SH-SY5Y (cell line): ENCODE measurements at regions not wholly inside any gene's neighbourhood (a gene's known extent, or its start where the extent isn't known, plus 50 kb on each side); places are given as distances from the start of the nearest gene placed in this dataset.

Source experiments
- GATA2 ChIP-seq: IDR thresholded peaks from 2 replicates; pipeline ENCODE4 v1.6.1; 2011; ENCODE audit warnings: mild to moderate bottlenecking, low read depth, low read length
- GATA3 ChIP-seq: IDR thresholded peaks from 2 replicates; pipeline ENCODE4 v1.6.1; 2011; ENCODE audit warnings: low read depth, mild to moderate bottlenecking, low read length, moderate library complexity

- TF ChIP-seq GATA3 (no peak), GATA2 (no peak)
Observed at GRCh38 chr9:107874591-107875369, 385.2 kb upstream of the KLF4 start.

GRCh38 chr9:107874137-107874536 lies 384.6 kb upstream of the KLF4 start:
- no peak for TF ChIP-seq GATA2
- TF ChIP-seq GATA3 = no peak

DNA sequence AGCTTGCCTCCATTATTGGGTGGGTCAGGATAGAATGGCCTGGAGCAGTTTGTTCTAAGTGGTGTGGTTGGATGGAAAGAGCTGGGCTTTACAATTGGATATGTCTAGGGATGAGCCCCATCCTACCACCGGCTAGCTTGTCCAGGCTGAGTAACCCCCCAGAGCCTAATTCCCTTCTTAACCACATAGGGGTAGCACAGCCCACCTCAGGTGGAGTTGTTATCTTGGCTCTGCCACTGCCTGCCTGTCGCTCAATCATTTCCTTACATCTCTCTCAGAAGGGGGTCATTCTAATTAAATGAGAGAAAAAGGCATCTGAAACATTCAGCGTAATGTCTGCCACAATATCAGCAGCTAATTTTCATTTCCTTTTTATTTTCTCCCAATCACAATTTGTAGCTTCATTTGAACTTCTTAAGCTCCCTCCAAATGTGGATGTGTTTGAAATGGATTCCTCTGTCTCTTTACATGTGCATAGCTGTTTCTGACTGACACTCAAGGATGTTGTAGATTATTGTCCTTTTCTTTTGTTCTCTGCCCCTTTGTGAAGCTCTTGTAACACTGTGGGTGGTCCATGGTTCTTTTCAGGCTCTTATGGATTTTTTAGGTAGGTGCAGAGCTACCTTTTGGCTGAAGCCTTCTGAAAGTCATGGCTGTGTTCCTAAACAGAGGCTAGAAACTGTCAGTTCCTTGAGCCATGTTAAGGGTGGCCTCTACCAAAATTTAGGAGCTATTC lies 383.1 kb upstream of the KLF4 start:
- TF ChIP-seq GATA3 (no peak), GATA2 (no peak)

GRCh38 chr9:107870927-107871680 lies 381.5 kb upstream of the KLF4 start:
- TF ChIP-seq GATA3 (no peak), GATA2 (no peak)

DNA sequence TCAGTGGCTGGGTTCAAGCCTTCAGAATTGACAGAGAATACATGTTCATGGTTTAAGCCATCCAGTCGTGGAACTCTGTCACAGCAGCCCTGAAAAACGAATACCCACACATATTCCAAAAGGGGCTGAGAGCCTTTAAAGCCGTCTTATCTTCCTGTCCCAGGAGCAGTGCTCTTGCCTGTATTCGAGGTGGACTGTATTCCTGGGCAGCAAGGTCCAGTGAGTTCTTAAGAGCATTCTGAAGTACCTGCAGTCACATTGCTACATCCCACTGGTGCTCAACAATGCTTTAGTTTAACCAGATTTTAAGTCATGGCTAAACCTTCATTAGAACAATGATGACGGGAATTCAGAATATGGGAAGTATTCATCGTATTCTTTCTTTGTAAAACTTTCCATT lies 380.7 kb upstream of the KLF4 start:
- TF ChIP-seq GATA2 (no peak), GATA3 (no peak)

DNA sequence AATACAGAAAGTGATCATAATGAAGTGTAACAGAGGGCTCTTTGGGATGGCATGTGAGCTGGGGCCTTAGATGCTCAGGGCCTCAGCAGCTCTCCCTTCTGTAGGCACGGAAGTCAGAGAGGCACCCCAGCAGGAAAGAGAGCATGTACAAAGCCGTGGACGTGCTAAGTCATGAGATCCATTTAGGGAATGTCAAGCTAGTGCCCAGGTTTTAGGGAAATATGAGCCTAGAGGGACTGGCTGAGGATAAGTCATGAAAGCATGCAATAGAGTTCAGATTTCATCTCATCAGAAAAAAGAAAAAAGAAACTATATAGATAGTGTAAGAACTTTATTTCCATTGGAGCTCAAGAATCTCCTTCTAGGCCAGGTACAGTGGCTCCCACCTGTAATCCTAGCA lies 379.5 kb upstream of the KLF4 start:
- no peak for TF ChIP-seq GATA3
- no peak for TF ChIP-seq GATA2

- TF ChIP-seq GATA2 (no peak), GATA3 (no peak)
Observed at GRCh38 chr9:107868186-107868585, 378.6 kb upstream of the KLF4 start.

GRCh38 chr9:107867738-107868137 lies 378.2 kb upstream of the KLF4 start:
- no peak for TF ChIP-seq GATA2
- no peak for TF ChIP-seq GATA3

DNA sequence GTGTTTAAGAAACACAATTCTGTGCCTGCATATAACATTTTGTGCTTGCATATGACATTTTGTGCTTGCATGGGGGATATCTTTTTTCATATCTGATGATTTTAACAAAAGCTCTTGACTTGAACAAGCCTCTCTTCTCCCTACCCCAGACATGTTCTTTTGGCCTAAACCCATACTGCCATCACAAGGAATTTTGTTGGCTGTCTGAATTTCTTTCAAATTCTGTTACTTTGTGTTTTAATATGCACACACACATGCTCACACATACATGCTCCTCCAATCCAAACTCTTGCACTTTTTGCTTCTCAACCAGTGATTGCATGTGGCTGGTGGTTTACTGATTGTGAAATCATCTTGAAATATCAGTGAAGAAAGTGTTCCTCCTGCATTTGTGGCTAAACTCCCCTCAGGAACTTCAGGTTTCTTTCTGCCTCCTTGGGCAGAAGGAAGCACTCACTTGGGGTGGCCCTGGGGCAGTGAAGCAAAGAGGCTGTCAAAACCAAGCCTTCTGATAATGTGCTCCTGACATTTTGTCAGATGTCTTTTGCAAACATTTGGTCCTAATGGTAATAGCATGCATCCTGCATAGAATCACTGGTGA lies 377.2 kb upstream of the KLF4 start:
- TF ChIP-seq GATA2 (no peak), GATA3 (no peak)

DNA sequence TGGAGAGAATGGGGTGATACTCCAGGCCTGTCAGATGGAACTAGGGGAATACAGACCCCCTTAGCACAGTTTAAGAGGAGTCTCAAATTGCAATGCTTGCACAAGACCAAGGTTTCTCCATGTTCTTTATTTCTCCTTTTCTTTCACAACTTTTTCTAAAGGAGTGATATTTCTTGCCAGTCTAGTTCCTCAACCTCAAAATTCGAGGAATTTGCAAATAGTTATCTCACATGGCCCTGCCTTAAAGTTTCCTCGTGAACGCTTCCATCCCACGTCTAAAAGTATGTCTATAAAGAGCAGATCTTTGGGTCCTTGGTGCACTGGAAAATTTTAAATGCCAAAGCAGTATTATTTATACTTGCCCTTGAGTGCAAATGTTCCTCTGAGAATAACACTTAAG lies 373.8 kb upstream of the KLF4 start:
- TF ChIP-seq GATA3 (no peak), GATA2 (no peak)

DNA sequence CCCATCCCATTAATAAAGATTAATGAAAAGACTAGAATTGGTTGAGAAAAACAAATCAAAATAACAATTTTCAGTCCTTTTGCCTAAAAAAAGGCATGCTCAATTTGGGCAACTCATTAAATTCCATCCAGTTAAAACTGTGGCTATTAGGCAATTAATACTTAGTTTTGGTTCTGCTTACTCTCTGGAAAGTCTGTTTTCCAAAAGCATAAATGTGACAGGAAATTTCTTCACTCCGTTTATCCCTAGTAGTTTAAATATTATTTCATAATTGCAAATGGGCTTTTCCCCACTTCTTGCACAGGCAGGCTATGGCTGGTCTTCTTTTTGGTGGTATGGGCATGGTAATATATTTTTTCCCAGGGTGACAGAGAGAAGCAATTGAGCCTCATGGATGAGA lies 373.3 kb upstream of the KLF4 start:
- TF ChIP-seq GATA2 = no peak
- TF ChIP-seq GATA3 = no peak

- TF ChIP-seq GATA3 (no peak), GATA2 (no peak)
Observed at GRCh38 chr9:107862323-107862722, 372.8 kb upstream of the KLF4 start.

GRCh38 chr9:107861075-107861474 lies 371.5 kb upstream of the KLF4 start:
- no peak for TF ChIP-seq GATA2

- TF ChIP-seq GATA2 (no peak), GATA3 (no peak)
Observed at GRCh38 chr9:107858260-107858659, 368.7 kb upstream of the KLF4 start.
